WTC11 (cell line): ENCODE measurements at regions not wholly inside any gene's neighbourhood (a gene's known extent, or its start where the extent isn't known, plus 50 kb on each side); places are given as distances from the start of the nearest gene placed in this dataset.

ENCODE experiments used
- ATAC-seq: fragments of 200-7000 bp; cut with Tn5 transposase; 2 replicates; pipeline ENCODE4 v1.10.0; 2021; ENCODE audit warnings: mild to moderate bottlenecking, moderate library complexity
- CTCF ChIA-PET: fragments of 300-600 bp; sonication (Branson Sonifier 250); formaldehyde crosslinking; loops from one replicate; lab custom pipeline; 2021; ENCODE audit warnings: antibody characterized with exemption; lab: Charles Lee
- POLR2A ChIA-PET: fragments of 350-600 bp; sonication (Branson Sonifier 250); formaldehyde crosslinking; loops from one replicate; lab custom pipeline; 2021; ENCODE audit warnings: antibody characterized with exemption; lab: Charles Lee
- DNase-seq: peaks from one replicate; pipeline ENCODE4 v3.0.0; 2021; ENCODE audit warnings: low spot score
- H3K27ac Mint-ChIP-seq: 2 replicates; pipeline ENCODE4 v1.8.0; 2021; ENCODE audit warnings: mixed read lengths
- H3K27me3 Mint-ChIP-seq: 2 replicates; pipeline ENCODE4 v1.8.0; 2021; ENCODE audit warnings: low read depth, mild to moderate bottlenecking, moderate library complexity, mixed read lengths
- H3K36me3 Mint-ChIP-seq: 2 replicates; pipeline ENCODE4 v1.8.0; 2021; ENCODE audit warnings: mixed read lengths
- H3K4me1 Mint-ChIP-seq: 2 replicates; pipeline ENCODE4 v1.8.0; 2022; ENCODE audit warnings: mixed read lengths
- H3K4me3 Mint-ChIP-seq: 2 replicates; pipeline ENCODE4 v1.8.0; 2021; ENCODE audit warnings: mild to moderate bottlenecking, moderate library complexity, mixed read lengths
- H3K9me3 Mint-ChIP-seq: 2 replicates; pipeline ENCODE4 v1.8.0; 2021; ENCODE audit warnings: mixed read lengths
- AR ChIP-seq: fragments of 250-450 bp; sonication (Bioruptor Pico); IDR thresholded peaks from 2 replicates; pipeline ENCODE4 v1.9.0; 2021; ENCODE audit warnings: mild to moderate bottlenecking
- CDX4 ChIP-seq: fragments of 250-450 bp; sonication (Bioruptor Pico); IDR thresholded peaks from 2 replicates; pipeline ENCODE4 v1.9.0; 2021; ENCODE audit warnings: moderate library complexity, mild to moderate bottlenecking, inconsistent platforms, borderline replicate concordance
- CREM ChIP-seq: sonication (generic); formaldehyde crosslinking; IDR thresholded peaks from 2 replicates; pipeline ENCODE4 v1.8.1; 2022; ENCODE audit warnings: mild to moderate bottlenecking, missing genetic modification reagents, moderate library complexity
- E2F4 ChIP-seq: sonication (generic); formaldehyde crosslinking; IDR thresholded peaks from 2 replicates; pipeline ENCODE4 v1.8.1; 2022; ENCODE audit warnings: low read depth, mild to moderate bottlenecking, moderate library complexity, missing genetic modification reagents, borderline replicate concordance
- ERG ChIP-seq: fragments of 250-450 bp; sonication (Bioruptor Pico); IDR thresholded peaks from 2 replicates; pipeline ENCODE4 v1.8.0; 2021; ENCODE audit warnings: mild to moderate bottlenecking
- PRDM15 ChIP-seq: sonication (generic); formaldehyde crosslinking; IDR thresholded peaks from 2 replicates; pipeline ENCODE4 v1.8.0; 2022; ENCODE audit warnings: missing genetic modification reagents
- STAT6 ChIP-seq: sonication (generic); formaldehyde crosslinking; conservative IDR thresholded peaks from 2 replicates; pipeline ENCODE4 v1.8.1; 2023; ENCODE audit warnings: mild to moderate bottlenecking, low read depth, missing genetic modification reagents, moderate library complexity
- TCF7 ChIP-seq: sonication (generic); formaldehyde crosslinking; IDR thresholded peaks from 2 replicates; pipeline ENCODE4 v1.8.0; 2022; ENCODE audit warnings: mild to moderate bottlenecking, low read depth, missing genetic modification reagents, moderate library complexity
- USF2 ChIP-seq: sonication (generic); formaldehyde crosslinking; IDR thresholded peaks from 2 replicates; pipeline ENCODE4 v1.8.1; 2023; ENCODE audit warnings: mild to moderate bottlenecking, missing genetic modification reagents, moderate library complexity
- ZNF138 ChIP-seq: sonication (generic); formaldehyde crosslinking; conservative IDR thresholded peaks from 2 replicates; pipeline ENCODE4 v1.8.1; 2022; ENCODE audit warnings: mild to moderate bottlenecking, moderate library complexity, missing genetic modification reagents
- ZNF219 ChIP-seq: sonication (generic); formaldehyde crosslinking; IDR thresholded peaks from 2 replicates; pipeline ENCODE4 v1.8.0; 2023; ENCODE audit warnings: missing genetic modification reagents, mild to moderate bottlenecking, borderline replicate concordance

- H3K4me3 Mint-ChIP-seq, result no peak overlapping the region
- no peak for DNase-seq
- TF ChIP-seq TCF7 (CRISPR knock-in tag) (no peak), CDX4 (CRISPR knock-in tag) (no peak), ZNF138 (CRISPR knock-in tag) (no peak), AR (CRISPR knock-in tag) (no peak), USF2 (no peak), ERG (CRISPR knock-in tag) (no peak), PRDM15 (CRISPR knock-in tag) (no peak)
- TF ChIP-seq, all 79 proteins: peak for 0
- Mint-ChIP-seq H3K9me3 (peaks cover 5% of the 10 kb centered on the region), H3K36me3 (peaks cover 3% of the 10 kb centered on the region; the same call in 1 of the 2 replicates), H3K27me3 (no peaks in the 10 kb centered on the region), H3K27ac (no peak overlapping the region), H3K4me1 (peaks cover 8% of the 10 kb centered on the region)
- POLR2A ChIA-PET, result no interaction called here
- CTCF ChIA-PET, result no interaction called here
- ATAC-seq, result no peak
These were observed 483.8 kb downstream of the NOVA1 start for GRCh38 chr14:26113911-26114640.

- DNase-seq (no peak), ATAC-seq (no peak)
- Mint-ChIP-seq H3K27me3 (no peaks in the 10 kb centered on the region), H3K27ac (no peak overlapping the region), H3K4me3 (no peak overlapping the region), H3K9me3 (peaks cover 32% of the 10 kb centered on the region), H3K4me1 (peaks cover 15% of the 10 kb centered on the region), H3K36me3 (peaks cover 22% of the 10 kb centered on the region)
- TF ChIP-seq E2F4 (CRISPR knock-in tag) (no peak), ZNF219 (CRISPR knock-in tag) (no peak), STAT6 (no peak), CREM (CRISPR knock-in tag) (no peak), CDX4 (CRISPR knock-in tag) (no peak)
- CTCF ChIA-PET, result no interaction called here
- POLR2A ChIA-PET, result no interaction called here
These were observed 493.1 kb downstream of the NOVA1 start for GRCh38 chr14:26104717-26105116.
